Liver (tissue), 8 donors: ENCODE measurements at regions not wholly inside any gene's neighbourhood (a gene's known extent, or its start where the extent isn't known, plus 50 kb on each side); places are given as distances from the start of the nearest gene placed in this dataset.

Source experiments
- DNase-seq: peaks from one replicate; pipeline ENCODE4 v3.0.0-alpha.2; 2017; ENCODE audit warnings: low spot score
- H3K27ac ChIP-seq, 2 donors: one replicate each; pipeline ENCODE4 v1.7.0; 2013; ENCODE audit warnings: inconsistent platforms in 2 of 2, low read length in 2 of 2, control low read depth in 1 of 2, low read depth in 1 of 2, mild to moderate bottlenecking in 1 of 2
- H3K27me3 ChIP-seq, 4 donors: one replicate each; pipeline versions ENCODE4 v1.6.1 to v1.7.0; 2013; ENCODE audit warnings: low read length in 3 of 4, inconsistent platforms in 1 of 4, mild to moderate bottlenecking in 1 of 4, moderate library complexity in 1 of 4; ENCODE audit not compliant: control insufficient read depth in 4 of 4, insufficient read depth in 4 of 4
- H3K36me3 ChIP-seq, 4 donors: one replicate each; pipeline versions ENCODE4 v1.6.1 to v1.7.0; 2013; ENCODE audit warnings: low read length in 3 of 4, mild to moderate bottlenecking in 3 of 4, low read depth in 1 of 4, moderate library complexity in 1 of 4; ENCODE audit not compliant: control insufficient read depth in 4 of 4, insufficient read depth in 3 of 4
- H3K4me1 ChIP-seq, 4 donors: one replicate each; pipeline versions ENCODE4 v1.6.1 to v1.7.0; 2013; ENCODE audit warnings: low read length in 3 of 4, mild to moderate bottlenecking in 3 of 4, moderate library complexity in 1 of 4; ENCODE audit not compliant: control insufficient read depth in 4 of 4, insufficient read depth in 4 of 4
- H3K4me3 ChIP-seq, 3 donors: one replicate each; pipeline versions ENCODE4 v1.6.1 to v1.7.0; 2013; ENCODE audit warnings: low read length in 3 of 3, control low read depth in 1 of 3, low read depth in 1 of 3, mild to moderate bottlenecking in 1 of 3
- H3K9ac ChIP-seq, 2 donors: one replicate each; pipeline ENCODE4 v1.7.0; 2013; ENCODE audit warnings: low read length in 2 of 2, mild to moderate bottlenecking in 2 of 2, moderate library complexity in 2 of 2, control low read depth in 1 of 2, low read depth in 1 of 2
- H3K9me3 ChIP-seq, 4 donors: one replicate each; pipeline versions ENCODE4 v1.6.1 to v1.7.0; 2013; ENCODE audit warnings: low read length in 3 of 4; ENCODE audit not compliant: control insufficient read depth in 4 of 4
- EGR1 ChIP-seq, 2 donors: IDR thresholded peaks; 2 replicates each; pipeline ENCODE4 v1.6.1; 2016 to 2018; ENCODE audit warnings: antibody characterized with exemption in 2 of 2, low read depth in 2 of 2
- FOXA1 ChIP-seq: IDR thresholded peaks from 2 replicates; pipeline ENCODE4 v1.6.1; 2016; ENCODE audit warnings: antibody characterized with exemption
- FOXA2 ChIP-seq: IDR thresholded peaks from 2 replicates; pipeline ENCODE4 v1.6.1; 2016; ENCODE audit warnings: antibody characterized with exemption
- GABPA ChIP-seq, 2 donors: IDR thresholded peaks in 1 of 2; conservative IDR thresholded peaks in 1 of 2; 2 replicates each; pipeline ENCODE4 v1.6.1; 2016; ENCODE audit warnings: antibody characterized with exemption in 2 of 2, mild to moderate bottlenecking in 1 of 2, moderate library complexity in 1 of 2
- HNF4A ChIP-seq, 2 donors: conservative IDR thresholded peaks; 2 replicates each; pipeline ENCODE4 v1.6.1; 2016; ENCODE audit warnings: antibody characterized with exemption in 2 of 2, mild to moderate bottlenecking in 2 of 2
- HNF4G ChIP-seq: IDR thresholded peaks from 2 replicates; pipeline ENCODE4 v1.6.1; 2016; ENCODE audit warnings: antibody characterized with exemption
- JUND ChIP-seq, 2 donors: IDR thresholded peaks; 2 replicates each; pipeline ENCODE4 v1.6.1; 2016; ENCODE audit warnings: antibody characterized with exemption in 2 of 2
- NR2F2 ChIP-seq: IDR thresholded peaks from 2 replicates; pipeline ENCODE4 v1.6.1; 2016; ENCODE audit warnings: antibody characterized with exemption
- RAD21 ChIP-seq, 2 donors: IDR thresholded peaks; 2 replicates each; pipeline ENCODE4 v1.6.1; 2016; ENCODE audit warnings: antibody characterized with exemption in 2 of 2, mild to moderate bottlenecking in 2 of 2
- RXRA ChIP-seq, 2 donors: IDR thresholded peaks; 2 replicates each; pipeline ENCODE4 v1.6.1; 2017 to 2018; ENCODE audit warnings: antibody characterized with exemption in 2 of 2, mild to moderate bottlenecking in 1 of 2
- SP1 ChIP-seq: IDR thresholded peaks from 2 replicates; pipeline ENCODE4 v1.6.1; 2018; ENCODE audit warnings: antibody characterized with exemption, mild to moderate bottlenecking
- TAF1 ChIP-seq: conservative IDR thresholded peaks from 2 replicates; pipeline ENCODE4 v1.6.1; 2016; ENCODE audit warnings: antibody characterized with exemption, mild to moderate bottlenecking
- YY1 ChIP-seq: IDR thresholded peaks from 2 replicates; pipeline ENCODE4 v1.6.1; 2016; ENCODE audit warnings: antibody characterized with exemption, mild to moderate bottlenecking
- WGBS: extraction: QIAGEN DNeasy Blood & Tissue Kit; methylation state at CpG from one replicate; pipeline ENCODE4 v1.1.7; 2013; 5-methylcytosine and 5-hydroxymethylcytosine counted together
- TF ChIP-seq, protein P1 (sequence below): IDR thresholded peaks from 2 replicates; pipeline ENCODE4 v1.6.1; 2016; ENCODE audit warnings: antibody characterized with exemption, mild to moderate bottlenecking
- TF ChIP-seq, protein P2 (sequence below): IDR thresholded peaks from 2 replicates; pipeline ENCODE4 v1.6.1; 2016; ENCODE audit warnings: antibody characterized with exemption
- TF ChIP-seq, protein P3 (sequence below): fragments of 150-350 bp; IDR thresholded peaks from 2 replicates; pipeline ENCODE4 v1.5.1; 2017; ENCODE audit warnings: improper control_type of control experiment, low read depth, low read length; ENCODE audit not compliant: missing input control
- TF ChIP-seq, protein P4 (sequence below): IDR thresholded peaks from 2 replicates; pipeline ENCODE4 v1.6.1; 2016; ENCODE audit warnings: antibody characterized with exemption
- TF ChIP-seq, protein P5 (sequence below): IDR thresholded peaks from 2 replicates; pipeline ENCODE4 v1.6.1; 2016; ENCODE audit warnings: antibody characterized with exemption
- donor health status: healthy.
- donor health status: healthy.
- donor health status: healthy.
- donor health status: healthy.
- donor health status: healthy.

DNA sequence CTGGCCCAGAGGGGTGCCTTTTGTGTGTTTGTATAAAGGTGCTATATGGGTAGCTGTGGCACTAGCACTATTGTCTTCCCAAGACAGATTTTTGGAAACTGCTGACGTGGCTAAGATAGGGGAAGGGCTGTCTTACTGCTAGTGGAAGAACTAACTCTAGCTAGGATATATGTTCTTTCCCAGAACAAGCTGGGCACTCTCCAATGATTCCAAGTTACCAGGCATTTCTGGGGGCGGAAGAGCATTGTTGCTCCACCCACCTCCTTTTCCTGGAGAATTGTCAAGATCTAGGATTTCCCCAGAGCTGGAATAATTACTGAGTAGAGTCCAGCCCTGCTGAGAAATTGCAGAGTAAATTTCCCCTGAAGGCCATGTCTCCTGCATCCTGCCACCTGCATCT is 408.3 kb downstream of the KLF5 start:
- 76% methylated on average over 2 of the region's 2 CpGs for WGBS
- no peak for DNase-seq
- Histone ChIP-seq H3K9ac (no peak overlapping the region), H3K4me3 (no peak overlapping the region), H3K9me3 (no peaks in the 10 kb centered on the region), H3K4me1 (peaks cover 0 to 1% (median 0%) of the 10 kb centered on the region in 4 donors), H3K27ac (no peak overlapping the region), H3K36me3 (no peaks in the 10 kb centered on the region), H3K27me3 (no peaks in the 10 kb centered on the region)
- TF ChIP-seq NR2F2 (no peak), FOXA1 (no peak), FOXA2 (no peak), SP1 (no peak), TAF1 (no peak), HNF4A (conservative IDR thresholded peaks at IDR 0.05) (no peak), RAD21 (IDR thresholded peaks at IDR 0.05) (no peak), RXRA (IDR thresholded peaks at IDR 0.05) (no peak), HNF4G (no peak), EGR1 (IDR thresholded peaks at IDR 0.05; ENCODE audit: low read depth in 2 of 2) (no peak), JUND (IDR thresholded peaks at IDR 0.05) (no peak), YY1 (no peak), GABPA (IDR thresholded peaks at IDR 0.05 in 1 of 2, conservative IDR thresholded peaks at IDR 0.05 in 1 of 2) (no peak)
- TF ChIP-seq, protein P1, sequence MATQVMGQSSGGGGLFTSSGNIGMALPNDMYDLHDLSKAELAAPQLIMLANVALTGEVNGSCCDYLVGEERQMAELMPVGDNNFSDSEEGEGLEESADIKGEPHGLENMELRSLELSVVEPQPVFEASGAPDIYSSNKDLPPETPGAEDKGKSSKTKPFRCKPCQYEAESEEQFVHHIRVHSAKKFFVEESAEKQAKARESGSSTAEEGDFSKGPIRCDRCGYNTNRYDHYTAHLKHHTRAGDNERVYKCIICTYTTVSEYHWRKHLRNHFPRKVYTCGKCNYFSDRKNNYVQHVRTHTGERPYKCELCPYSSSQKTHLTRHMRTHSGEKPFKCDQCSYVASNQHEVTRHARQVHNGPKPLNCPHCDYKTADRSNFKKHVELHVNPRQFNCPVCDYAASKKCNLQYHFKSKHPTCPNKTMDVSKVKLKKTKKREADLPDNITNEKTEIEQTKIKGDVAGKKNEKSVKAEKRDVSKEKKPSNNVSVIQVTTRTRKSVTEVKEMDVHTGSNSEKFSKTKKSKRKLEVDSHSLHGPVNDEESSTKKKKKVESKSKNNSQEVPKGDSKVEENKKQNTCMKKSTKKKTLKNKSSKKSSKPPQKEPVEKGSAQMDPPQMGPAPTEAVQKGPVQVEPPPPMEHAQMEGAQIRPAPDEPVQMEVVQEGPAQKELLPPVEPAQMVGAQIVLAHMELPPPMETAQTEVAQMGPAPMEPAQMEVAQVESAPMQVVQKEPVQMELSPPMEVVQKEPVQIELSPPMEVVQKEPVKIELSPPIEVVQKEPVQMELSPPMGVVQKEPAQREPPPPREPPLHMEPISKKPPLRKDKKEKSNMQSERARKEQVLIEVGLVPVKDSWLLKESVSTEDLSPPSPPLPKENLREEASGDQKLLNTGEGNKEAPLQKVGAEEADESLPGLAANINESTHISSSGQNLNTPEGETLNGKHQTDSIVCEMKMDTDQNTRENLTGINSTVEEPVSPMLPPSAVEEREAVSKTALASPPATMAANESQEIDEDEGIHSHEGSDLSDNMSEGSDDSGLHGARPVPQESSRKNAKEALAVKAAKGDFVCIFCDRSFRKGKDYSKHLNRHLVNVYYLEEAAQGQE = no peak
- TF ChIP-seq, protein P2, sequence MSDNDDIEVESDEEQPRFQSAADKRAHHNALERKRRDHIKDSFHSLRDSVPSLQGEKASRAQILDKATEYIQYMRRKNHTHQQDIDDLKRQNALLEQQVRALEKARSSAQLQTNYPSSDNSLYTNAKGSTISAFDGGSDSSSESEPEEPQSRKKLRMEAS = no peak
- TF ChIP-seq, protein P3, sequence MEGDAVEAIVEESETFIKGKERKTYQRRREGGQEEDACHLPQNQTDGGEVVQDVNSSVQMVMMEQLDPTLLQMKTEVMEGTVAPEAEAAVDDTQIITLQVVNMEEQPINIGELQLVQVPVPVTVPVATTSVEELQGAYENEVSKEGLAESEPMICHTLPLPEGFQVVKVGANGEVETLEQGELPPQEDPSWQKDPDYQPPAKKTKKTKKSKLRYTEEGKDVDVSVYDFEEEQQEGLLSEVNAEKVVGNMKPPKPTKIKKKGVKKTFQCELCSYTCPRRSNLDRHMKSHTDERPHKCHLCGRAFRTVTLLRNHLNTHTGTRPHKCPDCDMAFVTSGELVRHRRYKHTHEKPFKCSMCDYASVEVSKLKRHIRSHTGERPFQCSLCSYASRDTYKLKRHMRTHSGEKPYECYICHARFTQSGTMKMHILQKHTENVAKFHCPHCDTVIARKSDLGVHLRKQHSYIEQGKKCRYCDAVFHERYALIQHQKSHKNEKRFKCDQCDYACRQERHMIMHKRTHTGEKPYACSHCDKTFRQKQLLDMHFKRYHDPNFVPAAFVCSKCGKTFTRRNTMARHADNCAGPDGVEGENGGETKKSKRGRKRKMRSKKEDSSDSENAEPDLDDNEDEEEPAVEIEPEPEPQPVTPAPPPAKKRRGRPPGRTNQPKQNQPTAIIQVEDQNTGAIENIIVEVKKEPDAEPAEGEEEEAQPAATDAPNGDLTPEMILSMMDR = no peak
- TF ChIP-seq, protein P4, sequence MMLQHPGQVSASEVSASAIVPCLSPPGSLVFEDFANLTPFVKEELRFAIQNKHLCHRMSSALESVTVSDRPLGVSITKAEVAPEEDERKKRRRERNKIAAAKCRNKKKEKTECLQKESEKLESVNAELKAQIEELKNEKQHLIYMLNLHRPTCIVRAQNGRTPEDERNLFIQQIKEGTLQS = no peak
- TF ChIP-seq, protein P5, sequence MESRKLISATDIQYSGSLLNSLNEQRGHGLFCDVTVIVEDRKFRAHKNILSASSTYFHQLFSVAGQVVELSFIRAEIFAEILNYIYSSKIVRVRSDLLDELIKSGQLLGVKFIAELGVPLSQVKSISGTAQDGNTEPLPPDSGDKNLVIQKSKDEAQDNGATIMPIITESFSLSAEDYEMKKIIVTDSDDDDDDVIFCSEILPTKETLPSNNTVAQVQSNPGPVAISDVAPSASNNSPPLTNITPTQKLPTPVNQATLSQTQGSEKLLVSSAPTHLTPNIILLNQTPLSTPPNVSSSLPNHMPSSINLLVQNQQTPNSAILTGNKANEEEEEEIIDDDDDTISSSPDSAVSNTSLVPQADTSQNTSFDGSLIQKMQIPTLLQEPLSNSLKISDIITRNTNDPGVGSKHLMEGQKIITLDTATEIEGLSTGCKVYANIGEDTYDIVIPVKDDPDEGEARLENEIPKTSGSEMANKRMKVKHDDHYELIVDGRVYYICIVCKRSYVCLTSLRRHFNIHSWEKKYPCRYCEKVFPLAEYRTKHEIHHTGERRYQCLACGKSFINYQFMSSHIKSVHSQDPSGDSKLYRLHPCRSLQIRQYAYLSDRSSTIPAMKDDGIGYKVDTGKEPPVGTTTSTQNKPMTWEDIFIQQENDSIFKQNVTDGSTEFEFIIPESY = no peak
